GM23338 (cell line): ENCODE measurements at regions not wholly inside any gene's neighbourhood (a gene's known extent, or its start where the extent isn't known, plus 50 kb on each side); places are given as distances from the start of the nearest gene placed in this dataset.

Experiments
- ATAC-seq: fragments of 200-7000 bp; cut with Tn5 transposase; 3 replicates; pipeline ENCODE4 v1.9.1; 2020
- DNase-seq: peaks from one replicate; pipeline ENCODE4 v3.0.0-alpha.2; 2015; ENCODE audit warnings: low spot score
- H2AFZ ChIP-seq: fragments of 200-600 bp; sonication (generic); 2 replicates; pipeline ENCODE4 v1.8.0; 2016; ENCODE audit warnings: antibody characterized with exemption, mild to moderate bottlenecking, moderate library complexity
- H3F3A ChIP-seq: fragments of 200-600 bp; sonication (generic); replicated peaks from 2 replicates; pipeline ENCODE4 v1.8.0; 2017; ENCODE audit warnings: antibody characterized with exemption, mixed run types, low read depth
- H3K27ac ChIP-seq: fragments of 200-600 bp; sonication (generic); 2 replicates; pipeline ENCODE4 v1.6.1; 2016; ENCODE audit warnings: low read depth
- H3K27me3 ChIP-seq: fragments of 200-600 bp; sonication (generic); 2 replicates; pipeline ENCODE4 v1.8.0; 2016; ENCODE audit warnings: mild to moderate bottlenecking, mixed run types, moderate library complexity; ENCODE audit not compliant: insufficient read depth
- H3K36me3 ChIP-seq: fragments of 200-600 bp; sonication (generic); 2 replicates; pipeline ENCODE4 v1.8.0; 2016; ENCODE audit warnings: mild to moderate bottlenecking; ENCODE audit not compliant: insufficient read depth
- H3K4me1 ChIP-seq: fragments of 200-600 bp; sonication (generic); 2 replicates; pipeline ENCODE4 v1.8.0; 2016; ENCODE audit warnings: mild to moderate bottlenecking, moderate library complexity; ENCODE audit not compliant: insufficient read depth
- H3K4me2 ChIP-seq: fragments of 200-600 bp; sonication (generic); 2 replicates; pipeline ENCODE4 v1.7.1; 2017; ENCODE audit warnings: mixed run types
- H3K4me3 ChIP-seq: fragments of 200-600 bp; sonication (generic); 2 replicates; pipeline ENCODE4 v1.6.1; 2016; ENCODE audit warnings: mixed run types
- H3K79me2 ChIP-seq: fragments of 200-600 bp; sonication (generic); replicated peaks from 2 replicates; pipeline ENCODE4 v1.8.0; 2017; ENCODE audit warnings: mild to moderate bottlenecking; ENCODE audit not compliant: insufficient read depth
- H3K9me2 ChIP-seq: fragments of 200-600 bp; sonication (generic); 2 replicates; pipeline ENCODE4 v1.8.0; 2017; ENCODE audit not compliant: insufficient read depth
- H4K20me1 ChIP-seq: fragments of 200-600 bp; sonication (generic); replicated peaks from 2 replicates; pipeline ENCODE4 v1.8.0; 2017; ENCODE audit warnings: mild to moderate bottlenecking; ENCODE audit not compliant: insufficient read depth
- H3K27ac Mint-ChIP-seq: 2 replicates; pipeline ENCODE4 v1.8.0; 2020; ENCODE audit warnings: inconsistent platforms, mild to moderate bottlenecking, moderate library complexity, mixed read lengths
- H3K27me3 Mint-ChIP-seq: 3 replicates; pipeline ENCODE4 v1.8.0; 2022; ENCODE audit warnings: low read depth, mild to moderate bottlenecking, moderate library complexity, mixed read lengths, inconsistent platforms; ENCODE audit not compliant: insufficient read depth, poor library complexity
- H3K36me3 Mint-ChIP-seq: 3 replicates; pipeline ENCODE4 v1.8.0; 2021; ENCODE audit warnings: low read depth, mild to moderate bottlenecking, inconsistent platforms, moderate library complexity, mixed read lengths
- H3K4me1 Mint-ChIP-seq: 3 replicates; pipeline ENCODE4 v1.8.0; 2020; ENCODE audit warnings: mild to moderate bottlenecking, inconsistent platforms, mixed read lengths
- H3K4me3 Mint-ChIP-seq: 3 replicates; pipeline ENCODE4 v1.8.0; 2021; ENCODE audit warnings: moderate library complexity, mild to moderate bottlenecking, inconsistent platforms, mixed read lengths
- H3K9me3 Mint-ChIP-seq: 3 replicates; pipeline ENCODE4 v1.8.0; 2020; ENCODE audit warnings: moderate library complexity, mild to moderate bottlenecking, inconsistent platforms, mixed read lengths
- CREB1 ChIP-seq: fragments of 250-450 bp; sonication (Bioruptor Pico); IDR thresholded peaks from 2 replicates; pipeline ENCODE4 v1.5.0; 2020; ENCODE audit warnings: low read depth, mild to moderate bottlenecking, moderate library complexity
- ETS1 ChIP-seq: IDR thresholded peaks from 2 replicates; pipeline ENCODE4 v1.6.1; 2016; ENCODE audit warnings: antibody characterized with exemption
- EZH2 ChIP-seq: fragments of 200-600 bp; sonication (generic); IDR thresholded peaks from one replicate; pipeline ENCODE4 v1.8.0; 2017; ENCODE audit warnings: antibody characterized with exemption, mild to moderate bottlenecking, low read depth; ENCODE audit not compliant: unreplicated experiment
- EZH2phosphoT487 ChIP-seq: fragments of 200-600 bp; sonication (generic); IDR thresholded peaks from one replicate; pipeline ENCODE4 v1.8.1; 2018; ENCODE audit warnings: antibody characterized with exemption; ENCODE audit not compliant: unreplicated experiment
- JUNB ChIP-seq: IDR thresholded peaks from one replicate; pipeline ENCODE4 v1.6.1; 2016; ENCODE audit warnings: antibody characterized with exemption; ENCODE audit not compliant: unreplicated experiment
- POLR2AphosphoS5 ChIP-seq: IDR thresholded peaks from 2 replicates; pipeline ENCODE4 v1.6.1; 2016; ENCODE audit warnings: antibody characterized with exemption, low read depth
- REST ChIP-seq: IDR thresholded peaks from one replicate; pipeline ENCODE4 v1.6.1; 2018; ENCODE audit warnings: antibody characterized with exemption; ENCODE audit not compliant: unreplicated experiment
- STAT1 ChIP-seq: IDR thresholded peaks from one replicate; pipeline ENCODE4 v1.6.1; 2016; ENCODE audit warnings: antibody characterized with exemption; ENCODE audit not compliant: unreplicated experiment
- ZNF114 ChIP-seq: fragments of 250-450 bp; sonication (Bioruptor Pico); IDR thresholded peaks from 2 replicates; pipeline ENCODE4 v1.5.0; 2020; ENCODE audit warnings: mild to moderate bottlenecking, moderate library complexity
- TF ChIP-seq, protein P1 (sequence below), 2 experiments: fragments of 200-600 bp in 1 of 2; sonication (generic) in 1 of 2; conservative IDR thresholded peaks; 2 replicates each; pipeline versions ENCODE4 v1.5.1 to v1.6.1; 2016 to 2017; ENCODE audit warnings: antibody characterized with exemption in 2 of 2, low read depth in 2 of 2, mild to moderate bottlenecking in 2 of 2, moderate library complexity in 1 of 2

DNA sequence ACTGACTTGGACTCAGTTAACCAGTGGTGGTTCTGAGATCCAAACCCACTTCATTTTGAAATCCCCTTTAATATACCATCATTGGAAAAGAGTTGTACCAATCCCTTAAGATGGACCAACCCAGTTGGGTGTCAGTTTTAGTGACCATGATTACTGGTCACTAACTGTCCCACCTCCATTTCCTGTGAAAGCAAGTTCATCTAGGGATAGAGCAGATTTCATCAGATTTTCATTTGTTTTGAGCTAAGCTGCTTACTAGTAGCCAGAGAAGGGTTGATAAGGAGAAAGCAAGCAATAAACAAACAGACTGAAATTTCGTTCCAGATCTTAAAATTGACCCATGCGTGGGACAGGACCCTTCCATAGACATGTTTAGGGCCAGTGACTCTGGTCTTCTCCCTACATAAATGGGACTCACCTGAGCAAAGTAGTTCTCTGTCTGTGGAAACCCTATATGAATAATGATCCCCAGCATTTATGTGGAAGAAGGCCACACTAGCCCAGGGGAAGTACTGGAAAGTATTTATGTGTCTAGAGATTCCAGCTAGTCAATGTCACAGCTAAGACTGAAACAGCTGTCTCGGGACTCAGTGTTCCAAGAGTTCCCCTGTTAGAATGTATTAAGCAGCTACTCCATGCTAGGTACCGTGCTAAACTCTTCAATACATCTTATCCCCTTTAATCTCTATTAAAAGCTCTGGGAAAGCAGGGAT lies 196.0 kb upstream of the BCL6 start (continued):
- TF ChIP-seq ZNF114 (CRISPR knock-in tag) (no peak), CREB1 (CRISPR knock-in tag) (no peak), STAT1 (no peak), EZH2phosphoT487 (no peak), JUNB (no peak), ETS1 (no peak), POLR2AphosphoS5 (no peak)
- TF ChIP-seq, protein P1, sequence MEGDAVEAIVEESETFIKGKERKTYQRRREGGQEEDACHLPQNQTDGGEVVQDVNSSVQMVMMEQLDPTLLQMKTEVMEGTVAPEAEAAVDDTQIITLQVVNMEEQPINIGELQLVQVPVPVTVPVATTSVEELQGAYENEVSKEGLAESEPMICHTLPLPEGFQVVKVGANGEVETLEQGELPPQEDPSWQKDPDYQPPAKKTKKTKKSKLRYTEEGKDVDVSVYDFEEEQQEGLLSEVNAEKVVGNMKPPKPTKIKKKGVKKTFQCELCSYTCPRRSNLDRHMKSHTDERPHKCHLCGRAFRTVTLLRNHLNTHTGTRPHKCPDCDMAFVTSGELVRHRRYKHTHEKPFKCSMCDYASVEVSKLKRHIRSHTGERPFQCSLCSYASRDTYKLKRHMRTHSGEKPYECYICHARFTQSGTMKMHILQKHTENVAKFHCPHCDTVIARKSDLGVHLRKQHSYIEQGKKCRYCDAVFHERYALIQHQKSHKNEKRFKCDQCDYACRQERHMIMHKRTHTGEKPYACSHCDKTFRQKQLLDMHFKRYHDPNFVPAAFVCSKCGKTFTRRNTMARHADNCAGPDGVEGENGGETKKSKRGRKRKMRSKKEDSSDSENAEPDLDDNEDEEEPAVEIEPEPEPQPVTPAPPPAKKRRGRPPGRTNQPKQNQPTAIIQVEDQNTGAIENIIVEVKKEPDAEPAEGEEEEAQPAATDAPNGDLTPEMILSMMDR (conservative IDR thresholded peaks at IDR 0.05; ENCODE audit: low read depth in 2 of 2), result no peak

DNA sequence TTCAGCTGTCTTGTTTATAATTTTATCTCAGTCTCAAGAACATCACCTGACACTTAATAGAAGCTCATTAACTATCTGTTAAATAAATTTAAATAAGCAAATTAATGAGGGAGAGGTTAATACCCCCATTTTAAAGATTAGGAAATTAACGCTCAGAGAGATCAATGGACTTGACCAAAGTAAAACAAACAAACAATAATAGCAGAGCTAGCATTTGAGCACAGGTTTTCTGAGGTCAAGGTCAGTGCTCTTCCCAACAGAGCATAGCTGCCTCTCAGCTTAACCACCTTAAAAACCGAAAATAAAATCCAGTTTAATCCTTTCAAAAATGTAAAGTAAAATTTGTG lies 196.6 kb upstream of the BCL6 start:
- no peaks in the 10 kb centered on the region for H3K36me3 Mint-ChIP-seq
- H3K27me3 Mint-ChIP-seq, result peaks cover 2% of the 10 kb centered on the region
- no peaks in the 10 kb centered on the region for H3F3A ChIP-seq
- H2AFZ ChIP-seq, result no peak overlapping the region; the same call in 1 of the 2 replicates
- no peaks in the 10 kb centered on the region for H4K20me1 ChIP-seq
- ATAC-seq (no peak), DNase-seq (no peak)
- H3K4me1 Mint-ChIP-seq, result no peaks in the 10 kb centered on the region; the same call in 2 of the 3 replicates
- no peaks in the 10 kb centered on the region for H3K27me3 ChIP-seq
- H3K4me3 Mint-ChIP-seq, result no peak overlapping the region
- no peak overlapping the region for H3K27ac ChIP-seq
- no peaks in the 10 kb centered on the region for H3K9me3 Mint-ChIP-seq
- H3K4me1 ChIP-seq, result peaks cover 8% of the 10 kb centered on the region
- TF ChIP-seq REST (no peak), ETS1 (no peak), ZNF114 (CRISPR knock-in tag) (no peak), JUNB (no peak), EZH2 (no peak)
- TF ChIP-seq, protein P1 (conservative IDR thresholded peaks at IDR 0.05; ENCODE audit: low read depth in 2 of 2), result no peak
- no peak overlapping the region for H3K27ac Mint-ChIP-seq
- no peaks in the 10 kb centered on the region for H3K9me2 ChIP-seq
- no peak overlapping the region for H3K4me2 ChIP-seq
- no peaks in the 10 kb centered on the region for H3K79me2 ChIP-seq
- H3K36me3 ChIP-seq, result no peaks in the 10 kb centered on the region
- H3K4me3 ChIP-seq, result no peak overlapping the region
